Amniotic epithelial cell (primary cell): ENCODE measurements at regions not wholly inside any gene's neighbourhood (a gene's known extent, or its start where the extent isn't known, plus 50 kb on each side); places are given as distances from the start of the nearest gene placed in this dataset.
"Not testable (repeated sequence)": the region's sequence is repeated elsewhere in the genome, so short reads cannot be mapped to it uniquely, and the experiment has no call there.

ENCODE experiments used
- DNase-seq: peaks from one replicate; pipeline ENCODE4 v3.0.0-alpha.2; 2010; ENCODE audit warnings: low read depth

DNA sequence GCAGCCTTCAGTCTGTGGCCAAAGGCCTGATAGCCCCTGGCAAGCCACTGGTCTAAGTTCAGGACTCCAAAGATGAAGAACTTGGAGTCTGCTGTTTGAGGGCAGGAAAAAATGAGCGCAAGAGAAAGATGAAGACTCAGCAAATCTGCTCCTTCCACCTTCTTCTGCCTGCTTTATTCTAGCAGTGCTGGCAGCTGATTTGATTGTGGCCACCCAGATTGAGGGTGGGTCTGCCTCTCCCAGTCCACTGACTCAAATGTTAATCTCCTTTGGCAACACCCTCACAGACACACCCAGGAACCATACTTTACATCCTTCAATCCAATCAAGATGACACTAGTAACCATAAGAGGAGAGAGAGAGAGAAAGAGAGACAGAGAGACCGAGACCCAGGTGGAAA lies 127.6 kb downstream of the UTP18 start:
- DNase-seq: no peak

GRCh38 chr17:51389875-51390274 lies 129.5 kb downstream of the UTP18 start:
- DNase-seq: no peak

- no peak for DNase-seq
Observed at GRCh38 chr17:51391982-51392654, 131.8 kb downstream of the UTP18 start.

DNA sequence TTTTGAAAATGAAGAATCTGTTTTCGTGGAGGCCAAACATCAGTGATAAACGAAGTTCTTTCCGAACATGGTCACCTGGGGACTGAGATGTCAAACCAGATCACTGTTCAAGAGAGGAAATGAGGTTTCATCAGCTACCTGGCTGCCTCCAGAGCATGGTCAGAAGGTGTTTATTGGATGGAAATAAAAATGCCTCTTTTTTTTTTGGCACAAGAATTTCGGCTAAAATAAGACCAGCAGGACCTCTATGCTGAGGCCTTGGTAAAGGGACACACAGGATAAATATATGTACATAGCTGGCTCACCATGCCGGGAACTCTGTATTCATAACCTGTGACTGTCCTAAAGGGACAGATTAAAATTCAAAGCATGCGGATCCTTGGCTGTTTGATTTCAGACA lies 135.3 kb downstream of the UTP18 start:
- DNase-seq: no peak

DNA sequence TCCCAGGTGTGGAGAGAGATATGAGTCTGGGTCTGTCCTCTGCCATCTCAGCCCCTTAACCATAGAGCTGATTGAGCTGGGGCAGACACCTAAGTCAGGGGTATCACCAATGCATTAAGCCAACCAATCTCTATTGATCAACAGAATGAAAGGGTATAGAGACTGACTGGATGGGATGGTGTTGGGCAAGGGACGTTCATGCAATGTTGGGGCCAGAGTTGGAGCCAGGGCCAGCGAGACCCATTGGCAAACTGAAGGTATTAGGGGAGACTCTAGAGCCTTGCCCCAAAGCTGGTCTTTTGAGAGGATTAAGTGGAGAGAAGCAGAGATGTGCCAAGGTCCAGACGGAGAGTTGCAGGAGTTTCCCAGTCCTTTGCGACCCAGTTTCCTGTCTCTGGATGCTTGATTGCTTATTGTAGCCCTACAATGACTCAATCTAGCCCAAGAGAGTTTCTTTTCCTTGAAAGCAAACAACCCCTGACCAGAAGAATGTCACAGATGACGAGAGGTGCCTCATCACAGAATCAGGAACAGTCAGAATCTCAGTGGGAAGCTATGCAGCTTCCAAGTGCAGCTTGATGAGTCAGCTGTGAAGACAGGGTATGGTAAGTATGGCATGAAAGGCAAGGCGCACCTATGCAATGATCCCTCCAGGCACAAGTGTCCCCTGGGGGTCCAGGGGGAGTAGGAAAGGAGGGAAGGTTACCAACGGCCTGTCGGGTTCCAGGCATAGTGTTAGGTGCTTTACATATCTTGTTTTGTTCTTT lies 137.2 kb downstream of the UTP18 start:
- no peak for DNase-seq

GRCh38 chr17:51398128-51398525 lies 137.8 kb downstream of the UTP18 start:
- DNase-seq: no peak

- DNase-seq: no peak
Observed at GRCh38 chr17:51398687-51399086, 138.3 kb downstream of the UTP18 start.

- no peak for DNase-seq
Observed at GRCh38 chr17:51401279-51401678, 140.9 kb downstream of the UTP18 start.

- no peak for DNase-seq
Observed at GRCh38 chr17:51402899-51403298, 142.6 kb downstream of the UTP18 start.

DNA sequence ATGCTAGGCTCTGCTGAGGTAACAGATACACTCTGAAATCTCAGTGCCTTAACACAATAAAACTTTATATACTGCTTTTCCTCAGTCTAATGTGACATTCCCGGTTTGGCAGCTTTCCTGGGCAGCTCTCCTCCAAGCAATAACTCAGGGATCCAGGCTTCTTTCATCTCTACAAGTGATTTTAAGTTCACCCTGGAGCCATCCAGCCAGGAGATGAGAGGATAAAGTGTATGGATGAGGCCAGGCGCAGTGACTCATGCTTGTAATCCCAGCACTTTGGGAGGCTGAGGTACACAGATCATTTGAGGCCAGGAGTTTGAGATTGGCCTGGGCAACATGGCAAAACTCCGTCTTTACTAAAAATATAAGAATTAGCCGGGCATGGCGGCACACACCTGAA lies 147.2 kb downstream of the UTP18 start:
- DNase-seq: no peak

- no peak for DNase-seq
Observed at GRCh38 chr17:51419476-51419875, 159.1 kb downstream of the UTP18 start.

DNA sequence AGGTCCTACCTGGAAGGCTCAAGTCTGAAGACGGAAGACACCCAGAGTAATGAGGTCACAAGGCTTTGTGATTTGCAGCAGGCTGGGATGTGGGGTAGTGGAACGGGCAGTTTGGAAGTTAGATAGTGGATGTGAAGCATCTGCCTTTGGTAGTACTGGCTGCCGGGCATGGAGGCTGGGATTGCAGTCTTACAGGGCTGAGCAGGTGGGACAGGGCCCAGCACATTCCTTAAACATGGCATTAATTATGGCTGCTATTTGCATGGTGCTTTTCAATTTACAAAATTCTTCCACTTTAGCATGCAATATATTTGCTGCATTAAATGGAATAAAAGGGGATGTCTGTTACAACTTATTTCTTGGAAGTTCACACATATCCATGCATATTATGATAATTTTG lies 161.2 kb downstream of the UTP18 start:
- no peak for DNase-seq

DNA sequence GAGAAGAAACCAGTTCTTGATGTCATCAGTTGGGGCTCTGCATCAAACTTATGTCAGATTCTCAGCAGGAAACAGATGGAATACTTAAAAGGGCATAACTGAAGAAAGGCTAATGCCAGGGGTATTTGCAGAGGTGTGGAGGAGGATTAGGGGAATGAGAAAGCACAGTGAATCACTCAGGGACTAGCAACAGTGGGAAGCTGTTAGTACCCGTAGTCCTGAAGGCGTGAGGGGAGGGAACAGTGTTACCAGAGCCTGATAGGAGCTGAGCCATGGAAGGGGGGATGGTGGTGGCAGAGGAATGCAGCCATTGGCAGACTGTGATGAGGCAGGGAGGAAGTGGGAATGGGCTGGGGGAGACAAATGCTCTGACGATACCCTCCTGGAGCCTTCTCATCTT lies 162.3 kb downstream of the UTP18 start:
- DNase-seq: no peak

GRCh38 chr17:51423421-51424160 lies 163.2 kb downstream of the UTP18 start:
- no peak for DNase-seq

- DNase-seq: no peak
Observed at GRCh38 chr17:51425773-51426172, 165.4 kb downstream of the UTP18 start.

- DNase-seq: no peak
Observed at GRCh38 chr17:51427323-51427811, 167.0 kb downstream of the UTP18 start.

GRCh38 chr17:51427856-51428255 lies 167.5 kb downstream of the UTP18 start:
- DNase-seq: no peak

- no peak for DNase-seq
Observed at GRCh38 chr17:51428668-51429495, 168.5 kb downstream of the UTP18 start.

- DNase-seq: not testable (repeated sequence)
Observed at GRCh38 chr17:51429938-51430337, 169.6 kb downstream of the UTP18 start.

DNA sequence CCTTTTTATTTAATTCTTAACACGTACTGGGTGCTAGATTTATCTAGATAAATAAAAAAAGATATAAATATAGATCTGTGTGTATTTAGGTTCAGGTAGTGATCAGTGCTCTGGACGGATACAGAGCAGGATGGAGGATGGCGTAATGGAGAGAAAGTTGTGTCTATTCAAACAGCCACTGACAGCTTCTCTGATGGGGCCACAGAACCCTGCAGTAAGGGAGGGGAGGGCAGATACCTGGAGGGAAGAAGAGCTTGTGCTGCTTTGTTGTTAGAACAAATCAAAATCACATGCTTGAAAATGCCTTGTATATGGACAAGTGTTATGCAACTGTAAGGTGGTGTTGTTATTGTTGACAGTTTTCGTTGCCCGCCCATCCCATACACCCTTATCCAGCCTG lies 170.2 kb downstream of the UTP18 start:
- DNase-seq: no peak

GRCh38 chr17:51434434-51435170 lies 174.3 kb downstream of the UTP18 start:
- DNase-seq: no peak
